Neuronal stem cell (in vitro differentiated cells): ENCODE measurements at regions not wholly inside any gene's neighbourhood (a gene's known extent, or its start where the extent isn't known, plus 50 kb on each side); places are given as distances from the start of the nearest gene placed in this dataset.
A peak's percentile ranks its signal among the peaks of the same experiment; 100 is the strongest.

Experiments
- DNase-seq: peaks from one replicate; pipeline ENCODE4 v3.0.0-alpha.2; 2013; ENCODE audit warnings: low spot score
- H2AFZ ChIP-seq: one replicate; pipeline ENCODE4 v1.6.1; 2013; ENCODE audit warnings: mild to moderate bottlenecking, low read length, inconsistent platforms
- H2AK5ac ChIP-seq: 2 replicates; pipeline ENCODE4 v1.6.1; 2013; ENCODE audit warnings: low read depth, mild to moderate bottlenecking, inconsistent platforms, low read length, moderate library complexity, mixed read lengths
- H2BK120ac ChIP-seq: 2 replicates; pipeline ENCODE4 v1.6.1; 2013; ENCODE audit warnings: low read depth, mild to moderate bottlenecking, inconsistent platforms, low read length, moderate library complexity, mixed read lengths
- H2BK12ac ChIP-seq: one replicate; pipeline ENCODE4 v1.6.1; 2013; ENCODE audit warnings: low read length, inconsistent platforms
- H2BK15ac ChIP-seq: 2 replicates; pipeline ENCODE4 v1.6.1; 2013; ENCODE audit warnings: mild to moderate bottlenecking, low read length, inconsistent platforms, mixed read lengths
- H2BK5ac ChIP-seq: one replicate; pipeline ENCODE4 v1.6.1; 2013; ENCODE audit warnings: inconsistent platforms, mild to moderate bottlenecking, low read length, moderate library complexity
- H3K14ac ChIP-seq: one replicate; pipeline ENCODE4 v1.6.1; 2013; ENCODE audit warnings: low read length, inconsistent platforms
- H3K18ac ChIP-seq: 2 replicates; pipeline ENCODE4 v1.6.1; 2013; ENCODE audit warnings: low read length, inconsistent platforms
- H3K23ac ChIP-seq: 2 replicates; pipeline ENCODE4 v1.6.1; 2013; ENCODE audit warnings: low read depth, mild to moderate bottlenecking, mixed read lengths, low read length, inconsistent platforms; ENCODE audit not compliant: poor library complexity
- H3K27ac ChIP-seq: replicated peaks from 3 replicates; pipeline ENCODE4 v1.5.1; 2013; ENCODE audit warnings: low read length, inconsistent platforms
- H3K27me3 ChIP-seq, 3 experiments: 2 replicates each; pipeline ENCODE4 v1.6.1; 2013; ENCODE audit warnings: low read length in 3 of 3, mild to moderate bottlenecking in 2 of 3, inconsistent platforms in 1 of 3, low read depth in 1 of 3, mixed read lengths in 1 of 3, moderate library complexity in 1 of 3; ENCODE audit not compliant: control insufficient read depth in 3 of 3, insufficient read depth in 3 of 3
- H3K36me3 ChIP-seq, 2 donors: replicated peaks in 1 of 2; 2 replicates each; pipeline ENCODE4 v1.6.1; 2013; ENCODE audit warnings: low read length in 2 of 2; ENCODE audit not compliant: control insufficient read depth in 2 of 2, insufficient read depth in 2 of 2
- H3K4ac ChIP-seq: 2 replicates; pipeline ENCODE4 v1.6.1; 2013; ENCODE audit warnings: inconsistent platforms, mild to moderate bottlenecking, low read length, moderate library complexity
- H3K4me1 ChIP-seq, 2 donors: 1 replicate in 1 of 2; 2 replicates in 1 of 2; pipeline ENCODE4 v1.6.1; 2013; ENCODE audit warnings: low read length in 2 of 2, low read depth in 1 of 2; ENCODE audit not compliant: control insufficient read depth in 2 of 2, insufficient read depth in 1 of 2
- H3K4me2 ChIP-seq: one replicate; pipeline ENCODE4 v1.6.1; 2013; ENCODE audit warnings: mild to moderate bottlenecking, low read length, inconsistent platforms; ENCODE audit not compliant: insufficient read depth, poor library complexity, severe bottlenecking
- H3K4me3 ChIP-seq, 2 donors: 2 replicates each; pipeline ENCODE4 v1.5.1; 2013; ENCODE audit warnings: low read length in 2 of 2, mild to moderate bottlenecking in 2 of 2, inconsistent platforms in 1 of 2, moderate library complexity in 1 of 2
- H3K79me1 ChIP-seq: one replicate; pipeline ENCODE4 v1.6.1; 2013; ENCODE audit warnings: low read depth, mild to moderate bottlenecking, inconsistent platforms, low read length, moderate library complexity
- H3K9ac ChIP-seq: one replicate; pipeline ENCODE4 v1.6.1; 2013; ENCODE audit warnings: mild to moderate bottlenecking, low read depth, low read length, inconsistent platforms; ENCODE audit not compliant: poor library complexity
- H3K9me3 ChIP-seq, 2 donors: replicated peaks in 1 of 2; 2 replicates each; pipeline versions ENCODE3 to v1.6.1; 2013; ENCODE audit warnings: low read length in 2 of 2, mild to moderate bottlenecking in 2 of 2, inconsistent platforms in 1 of 2, low read depth in 1 of 2, mixed read lengths in 1 of 2, moderate library complexity in 1 of 2; ENCODE audit not compliant: control insufficient read depth in 2 of 2, insufficient read depth in 1 of 2
- H4K8ac ChIP-seq: one replicate; pipeline ENCODE4 v1.6.1; 2013; ENCODE audit warnings: low read depth, mild to moderate bottlenecking, inconsistent platforms, low read length, moderate library complexity
- H4K91ac ChIP-seq: one replicate; pipeline ENCODE4 v1.6.1; 2013; ENCODE audit warnings: low read length, low read depth, mild to moderate bottlenecking, inconsistent platforms; ENCODE audit not compliant: poor library complexity
- WGBS, 2 donors: extraction: QIAGEN DNeasy Blood & Tissue Kit; methylation state at CpG; one replicate each; pipeline ENCODE4 v1.1.7; 2013; ENCODE audit warnings: missing lambda C conversion rate in 2 of 2, mixed read lengths in 1 of 2; ENCODE audit not compliant: insufficient read length in 2 of 2, insufficient replicate concordance in 1 of 2; ENCODE audit errors: extremely low coverage in 2 of 2; 5-methylcytosine and 5-hydroxymethylcytosine counted together

DNA sequence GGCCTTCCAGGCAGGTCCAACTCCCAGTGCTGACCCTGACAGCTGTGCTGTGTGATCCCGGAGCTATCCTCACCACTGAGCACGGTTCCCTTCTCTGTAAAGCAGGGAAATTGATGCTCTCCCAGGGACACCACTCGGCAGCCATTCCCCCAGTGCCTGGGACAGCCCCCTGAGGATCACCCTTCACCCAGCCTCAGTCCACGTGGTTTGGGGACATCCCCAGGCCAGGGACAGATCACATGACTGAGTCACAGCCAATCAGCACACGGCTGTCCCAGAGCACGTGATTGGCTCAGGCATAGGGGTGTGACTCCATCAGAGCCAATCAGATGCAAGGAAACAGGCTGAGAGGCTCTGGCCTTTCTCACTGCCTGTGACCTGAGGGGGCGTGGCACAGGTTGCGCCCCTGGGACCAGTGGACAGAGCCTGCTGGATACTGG is 68.8 kb upstream of the SFSWAP start:
- no peak overlapping the region for H3K4ac ChIP-seq
- H3K27ac ChIP-seq, result no peak overlapping the region
- no peak overlapping the region for H3K9ac ChIP-seq
- no peak overlapping the region for H3K14ac ChIP-seq
- no peak overlapping the region for H4K8ac ChIP-seq
- no peak overlapping the region for H3K4me3 ChIP-seq
- H3K18ac ChIP-seq, result no peak overlapping the region
- no peaks in the 10 kb centered on the region for H3K79me1 ChIP-seq
- no peaks in the 10 kb centered on the region for H3K36me3 ChIP-seq
- H2BK12ac ChIP-seq, result no peak overlapping the region
- no peak overlapping the region for H2AFZ ChIP-seq
- peaks cover 0 to 14% (median 0%) of the 10 kb centered on the region in 3 experiments for H3K27me3 ChIP-seq
- no peak overlapping the region for H2BK15ac ChIP-seq
- no peak overlapping the region for H4K91ac ChIP-seq
- peaks cover 3 to 18% of the 10 kb centered on the region in 2 donors for H3K4me1 ChIP-seq
- H2BK120ac ChIP-seq, result no peak overlapping the region
- H3K23ac ChIP-seq, result no peak overlapping the region
- no peaks in the 10 kb centered on the region for H3K9me3 ChIP-seq
- no peak for DNase-seq
- WGBS, 2 donors, result no CpG with 5 or more reads among the region's 8 CpGs
- peak overlapping the region; percentile 19 for H2BK5ac ChIP-seq
- H3K4me2 ChIP-seq, result no peak overlapping the region
- no peak overlapping the region for H2AK5ac ChIP-seq

- no peak overlapping the region for H3K4ac ChIP-seq
- no peak overlapping the region for H2BK15ac ChIP-seq
- no CpG with 5 or more reads among the region's 17 CpGs for WGBS, 2 donors
- no peak overlapping the region for H2BK120ac ChIP-seq
- no peak overlapping the region for H2AFZ ChIP-seq
- no peaks in the 10 kb centered on the region for H3K79me1 ChIP-seq
- H4K8ac ChIP-seq, result no peak overlapping the region
- H3K9ac ChIP-seq, result peak overlapping the region; percentile 21
- no peaks in the 10 kb centered on the region for H3K9me3 ChIP-seq
- H4K91ac ChIP-seq, result no peak overlapping the region
- no peaks in the 10 kb centered on the region for H3K36me3 ChIP-seq
- H2AK5ac ChIP-seq, result peak overlapping the region; percentile 56
- DNase-seq, result no peak
- no peak overlapping the region for H3K23ac ChIP-seq
- H3K4me1 ChIP-seq, result peaks cover 3 to 18% of the 10 kb centered on the region in 2 donors
- H3K27me3 ChIP-seq, result peaks cover 0 to 13% (median 0%) of the 10 kb centered on the region in 3 experiments
- H3K4me2 ChIP-seq, result no peak overlapping the region
- no peak overlapping the region for H2BK5ac ChIP-seq
- H3K27ac ChIP-seq, result no peak overlapping the region
- H3K4me3 ChIP-seq, result no peak overlapping the region
- no peak overlapping the region for H3K18ac ChIP-seq
- H3K14ac ChIP-seq, result no peak overlapping the region
- no peak overlapping the region for H2BK12ac ChIP-seq
Measured at GRCh38 chr12:131642771-131643170, 68.1 kb upstream of the SFSWAP start.

- H3K4ac ChIP-seq, result no peak overlapping the region
- no peak overlapping the region for H2AFZ ChIP-seq
- no peak overlapping the region for H3K9ac ChIP-seq
- no peak overlapping the region for H4K91ac ChIP-seq
- H3K23ac ChIP-seq, result peak overlapping the region; percentile 35
- H3K4me3 ChIP-seq, result no peak overlapping the region
- H3K4me1 ChIP-seq, result peaks cover 3 to 18% of the 10 kb centered on the region in 2 donors
- no peak overlapping the region for H2BK120ac ChIP-seq
- H2AK5ac ChIP-seq, result no peak overlapping the region
- DNase-seq, result no peak
- H3K27ac ChIP-seq, result no peak overlapping the region
- no peak overlapping the region for H3K14ac ChIP-seq
- peak overlapping the region; percentile 23 for H4K8ac ChIP-seq
- no peaks in the 10 kb centered on the region for H3K79me1 ChIP-seq
- peak overlapping the region; percentile 57 for H3K18ac ChIP-seq
- H3K9me3 ChIP-seq, result no peaks in the 10 kb centered on the region
- no CpG with 5 or more reads among the region's 7 CpGs for WGBS, 2 donors
- no peaks in the 10 kb centered on the region for H3K36me3 ChIP-seq
- H3K27me3 ChIP-seq, result peaks cover 0 to 9% (median 0%) of the 10 kb centered on the region in 3 experiments
- H2BK5ac ChIP-seq, result no peak overlapping the region
- H2BK12ac ChIP-seq, result no peak overlapping the region
- no peak overlapping the region for H3K4me2 ChIP-seq
- H2BK15ac ChIP-seq, result no peak overlapping the region
Measured at GRCh38 chr12:131643631-131644452, 67.0 kb upstream of the SFSWAP start.

DNA sequence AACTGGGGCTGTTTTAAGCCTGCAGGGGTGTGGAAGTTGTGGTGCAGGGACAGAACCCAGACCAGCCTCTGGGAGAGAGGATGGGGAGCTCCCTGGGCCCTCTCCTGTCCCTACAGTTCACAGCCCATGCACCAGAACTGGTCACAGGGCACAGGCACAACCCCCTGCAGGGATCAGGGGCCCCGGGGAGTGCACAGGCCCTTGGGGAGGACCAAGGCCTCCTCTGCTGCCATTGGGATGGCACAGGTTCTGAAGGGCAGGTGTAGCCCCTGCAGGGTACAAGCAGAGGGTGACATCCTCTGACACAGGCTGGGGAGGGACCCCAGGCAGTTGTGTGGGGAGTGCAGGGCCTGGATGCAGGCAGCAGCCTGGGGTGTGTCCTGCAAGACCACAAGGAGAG is 66.4 kb upstream of the SFSWAP start:
- H4K8ac ChIP-seq, result no peak overlapping the region
- no peaks in the 10 kb centered on the region for H3K9me3 ChIP-seq
- H2AK5ac ChIP-seq, result no peak overlapping the region
- H2AFZ ChIP-seq, result no peak overlapping the region
- H3K4ac ChIP-seq, result no peak overlapping the region
- no peak overlapping the region for H3K23ac ChIP-seq
- H2BK120ac ChIP-seq, result no peak overlapping the region
- H2BK15ac ChIP-seq, result no peak overlapping the region
- H2BK5ac ChIP-seq, result no peak overlapping the region
- no peak overlapping the region for H3K14ac ChIP-seq
- no peaks in the 10 kb centered on the region for H3K36me3 ChIP-seq
- no peak overlapping the region for H4K91ac ChIP-seq
- no peak overlapping the region for H3K9ac ChIP-seq
- peaks cover 0 to 7% (median 0%) of the 10 kb centered on the region in 3 experiments for H3K27me3 ChIP-seq
- DNase-seq, result no peak
- no CpG with 5 or more reads among the region's 1 CpG for WGBS, 2 donors
- H3K79me1 ChIP-seq, result no peaks in the 10 kb centered on the region
- no peak overlapping the region for H3K4me3 ChIP-seq
- no peak overlapping the region for H2BK12ac ChIP-seq
- H3K18ac ChIP-seq, result peak overlapping the region; percentile 57
- peaks cover 3 to 18% of the 10 kb centered on the region in 2 donors for H3K4me1 ChIP-seq
- no peak overlapping the region for H3K27ac ChIP-seq
- H3K4me2 ChIP-seq, result no peak overlapping the region
